H9 (cell line): ENCODE measurements at regions not wholly inside any gene's neighbourhood (a gene's known extent, or its start where the extent isn't known, plus 50 kb on each side); places are given as distances from the start of the nearest gene placed in this dataset.

ENCODE experiments used
- DNase-seq: peaks from one replicate; pipeline ENCODE4 v3.0.0-alpha.2; 2017
- H2AFZ ChIP-seq: one replicate; pipeline ENCODE4 v1.6.1; 2013; ENCODE audit warnings: mild to moderate bottlenecking, low read length, control low read depth, moderate library complexity
- H2AK5ac ChIP-seq: 2 replicates; pipeline ENCODE4 v1.6.1; 2013; ENCODE audit warnings: low read length, control low read depth, mixed read lengths; ENCODE audit not compliant: insufficient read length
- H2BK120ac ChIP-seq: one replicate; pipeline ENCODE4 v1.6.1; 2013; ENCODE audit warnings: low read depth, mild to moderate bottlenecking, low read length, control low read depth, inconsistent platforms; ENCODE audit not compliant: poor library complexity, severe bottlenecking
- H2BK12ac ChIP-seq: 2 replicates; pipeline ENCODE4 v1.6.1; 2013; ENCODE audit warnings: low read length, control low read depth, mixed read lengths, low read depth; ENCODE audit not compliant: insufficient read length
- H2BK15ac ChIP-seq: 2 replicates; pipeline ENCODE4 v1.6.1; 2013; ENCODE audit warnings: low read depth, low read length, control low read depth
- H2BK20ac ChIP-seq: one replicate; pipeline ENCODE4 v1.6.1; 2013; ENCODE audit warnings: low read depth, mild to moderate bottlenecking, low read length, control low read depth, inconsistent platforms; ENCODE audit not compliant: poor library complexity, severe bottlenecking
- H2BK5ac ChIP-seq: 2 replicates; pipeline ENCODE4 v1.6.1; 2013; ENCODE audit warnings: low read length, control low read depth, mixed read lengths; ENCODE audit not compliant: insufficient read length
- H3K14ac ChIP-seq: 2 replicates; pipeline ENCODE4 v1.6.1; 2013; ENCODE audit warnings: low read length, control low read depth; ENCODE audit not compliant: insufficient read depth
- H3K18ac ChIP-seq: 2 replicates; pipeline ENCODE4 v1.6.1; 2013; ENCODE audit warnings: low read depth, mild to moderate bottlenecking, mixed read lengths, low read length, control low read depth; ENCODE audit not compliant: insufficient read length
- H3K23ac ChIP-seq: 2 replicates; pipeline ENCODE4 v1.6.1; 2013; ENCODE audit warnings: low read length, control low read depth, mixed read lengths, low read depth; ENCODE audit not compliant: insufficient read length
- H3K23me2 ChIP-seq: 2 replicates; pipeline ENCODE4 v1.6.1; 2013; ENCODE audit warnings: low read depth, mild to moderate bottlenecking, mixed read lengths, low read length, control low read depth; ENCODE audit not compliant: insufficient read length, poor library complexity, severe bottlenecking
- H3K27ac ChIP-seq: 2 replicates; pipeline ENCODE4 v1.5.1; 2013; ENCODE audit warnings: low read length, control low read depth, mixed read lengths, low read depth; ENCODE audit not compliant: insufficient read length
- H3K27me3 ChIP-seq: 2 replicates; pipeline ENCODE4 v1.6.1; 2013; ENCODE audit warnings: low read length, control low read depth, inconsistent platforms; ENCODE audit not compliant: insufficient read depth
- H3K4ac ChIP-seq: 2 replicates; pipeline ENCODE4 v1.6.1; 2013; ENCODE audit warnings: low read depth, mild to moderate bottlenecking, control low read depth, inconsistent platforms, low read length, moderate library complexity
- H3K4me1 ChIP-seq: 2 replicates; pipeline ENCODE4 v1.6.1; 2013; ENCODE audit warnings: low read length, control low read depth, inconsistent platforms; ENCODE audit not compliant: insufficient read depth
- H3K4me2 ChIP-seq: 2 replicates; pipeline ENCODE4 v1.6.1; 2013; ENCODE audit warnings: low read length, control low read depth, mixed read lengths; ENCODE audit not compliant: insufficient read length, insufficient read depth
- H3K56ac ChIP-seq: 2 replicates; pipeline ENCODE4 v1.6.1; 2013; ENCODE audit warnings: low read depth, mild to moderate bottlenecking, mixed read lengths, low read length, control low read depth; ENCODE audit not compliant: insufficient read length
- H3K79me1 ChIP-seq: 2 replicates; pipeline ENCODE4 v1.6.1; 2013; ENCODE audit warnings: low read depth, mild to moderate bottlenecking, moderate library complexity, low read length, control low read depth, inconsistent platforms; ENCODE audit not compliant: insufficient read depth, poor library complexity, severe bottlenecking
- H3K79me2 ChIP-seq: 2 replicates; pipeline ENCODE4 v1.6.1; 2013; ENCODE audit warnings: low read length, control low read depth, inconsistent platforms; ENCODE audit not compliant: insufficient read depth
- H3K9ac ChIP-seq: 2 replicates; pipeline ENCODE4 v1.6.1; 2013; ENCODE audit warnings: low read length, control low read depth, mixed read lengths; ENCODE audit not compliant: insufficient read length; ENCODE audit errors: extremely low read depth
- H3K9me3 ChIP-seq: one replicate; pipeline ENCODE4 v1.6.1; 2013; ENCODE audit warnings: low read depth, low read length, inconsistent platforms; ENCODE audit not compliant: control insufficient read depth
- H3T11ph ChIP-seq: one replicate; pipeline ENCODE4 v1.6.1; 2013; ENCODE audit warnings: mild to moderate bottlenecking, low read length, control low read depth, inconsistent platforms
- H4K20me1 ChIP-seq: one replicate; pipeline ENCODE4 v1.6.1; 2013; ENCODE audit not compliant: control insufficient read depth, insufficient read length, insufficient read depth
- H4K5ac ChIP-seq: 2 replicates; pipeline ENCODE4 v1.6.1; 2013; ENCODE audit warnings: low read depth, mild to moderate bottlenecking, mixed read lengths, low read length, control low read depth; ENCODE audit not compliant: insufficient read length
- H4K8ac ChIP-seq: replicated peaks from 2 replicates; pipeline ENCODE4 v1.6.1; 2013; ENCODE audit warnings: low read length, control low read depth, mixed read lengths, low read depth; ENCODE audit not compliant: insufficient read length
- H4K91ac ChIP-seq: 2 replicates; pipeline ENCODE4 v1.6.1; 2013; ENCODE audit warnings: low read depth, mild to moderate bottlenecking, moderate library complexity, mixed read lengths, low read length, control low read depth; ENCODE audit not compliant: insufficient read length
- H3K27ac Mint-ChIP-seq, 3 experiments: 2 replicates in 2 of 3; 3 replicates in 1 of 3; pipeline ENCODE4 v1.8.0; 2020 to 2021; ENCODE audit warnings: mixed read lengths in 3 of 3, mild to moderate bottlenecking in 1 of 3, moderate library complexity in 1 of 3
- H3K27me3 Mint-ChIP-seq: 2 replicates; pipeline ENCODE4 v1.8.0; 2021; ENCODE audit warnings: low read depth, mild to moderate bottlenecking, moderate library complexity, mixed read lengths
- H3K36me3 Mint-ChIP-seq, 3 experiments: 2 replicates in 2 of 3; 3 replicates in 1 of 3; pipeline ENCODE4 v1.8.0; 2020 to 2021; ENCODE audit warnings: low read depth in 3 of 3, mixed read lengths in 3 of 3; ENCODE audit not compliant: insufficient read depth in 1 of 3
- H3K4me1 Mint-ChIP-seq, 2 experiments: 2 replicates each; pipeline ENCODE4 v1.8.0; 2020; ENCODE audit warnings: mixed read lengths in 2 of 2
- H3K4me3 Mint-ChIP-seq, 2 experiments: 2 replicates in 1 of 2; 3 replicates in 1 of 2; pipeline ENCODE4 v1.8.0; 2020 to 2021; ENCODE audit warnings: mild to moderate bottlenecking in 2 of 2, mixed read lengths in 2 of 2, moderate library complexity in 1 of 2
- H3K9me3 Mint-ChIP-seq, 2 experiments: 2 replicates in 1 of 2; 3 replicates in 1 of 2; pipeline ENCODE4 v1.8.0; 2020; ENCODE audit warnings: mild to moderate bottlenecking in 2 of 2, mixed read lengths in 2 of 2, moderate library complexity in 1 of 2
- CTCF ChIP-seq: fragments of 200-600 bp; sonication (generic); conservative IDR thresholded peaks from 3 replicates; pipeline ENCODE4 v1.8.0; 2021; ENCODE audit warnings: antibody characterized with exemption, mild to moderate bottlenecking
- WGBS: extraction: QIAGEN DNeasy Blood & Tissue Kit; methylation state at CpG from one replicate; pipeline ENCODE4 v1.1.7; 2013; ENCODE audit warnings: missing lambda C conversion rate, low lambda C conversion rate, mixed read lengths; ENCODE audit not compliant: insufficient read length; ENCODE audit errors: extremely low coverage; 5-methylcytosine and 5-hydroxymethylcytosine counted together

GRCh38 chr7:52843436-52843835 is 192.0 kb upstream of the POM121L12 start:
- Histone ChIP-seq H4K5ac (no peak overlapping the region), H3K9me3 (no peaks in the 10 kb centered on the region), H3K14ac (no peak overlapping the region), H3K27me3 (no peaks in the 10 kb centered on the region), H4K91ac (no peak overlapping the region), H3K56ac (no peak overlapping the region), H4K8ac (no peak overlapping the region), H3K79me1 (no peaks in the 10 kb centered on the region), H2BK12ac (no peak overlapping the region), H3K4me1 (no peaks in the 10 kb centered on the region), H2AK5ac (no peak overlapping the region), H3K9ac (no peak overlapping the region), H3K27ac (no peak overlapping the region), H2BK20ac (no peak overlapping the region), H2AFZ (no peak overlapping the region), H3K4me2 (no peak overlapping the region), H3T11ph (no peak overlapping the region), H2BK120ac (no peak overlapping the region), H3K23ac (no peak overlapping the region), H3K23me2 (no peaks in the 10 kb centered on the region), H3K18ac (no peak overlapping the region), H3K4ac (no peak overlapping the region), H2BK5ac (no peak overlapping the region), H2BK15ac (no peak overlapping the region), H3K79me2 (no peaks in the 10 kb centered on the region), H4K20me1 (no peaks in the 10 kb centered on the region)
- DNase-seq: no peak
- Mint-ChIP-seq H3K4me1 (no peaks in the 10 kb centered on the region), H3K27ac (no peak overlapping the region), H3K27me3 (no peaks in the 10 kb centered on the region), H3K4me3 (no peak overlapping the region), H3K9me3 (peaks cover 0 to 12% of the 10 kb centered on the region in 2 experiments; a peak in 4 of 5 replicates), H3K36me3 (no peaks in the 10 kb centered on the region; a peak in 1 of 7 replicates)
- no CpG with 5 or more reads among the region's 1 CpG for WGBS
- TF ChIP-seq CTCF: no peak
